ENCODE measurements at regions not wholly inside any gene's neighbourhood (a gene's known extent, or its start where the extent isn't known, plus 50 kb on each side); places are given as distances from the start of the nearest gene placed in this dataset.

- TF ChIP-seq, protein P1, sequence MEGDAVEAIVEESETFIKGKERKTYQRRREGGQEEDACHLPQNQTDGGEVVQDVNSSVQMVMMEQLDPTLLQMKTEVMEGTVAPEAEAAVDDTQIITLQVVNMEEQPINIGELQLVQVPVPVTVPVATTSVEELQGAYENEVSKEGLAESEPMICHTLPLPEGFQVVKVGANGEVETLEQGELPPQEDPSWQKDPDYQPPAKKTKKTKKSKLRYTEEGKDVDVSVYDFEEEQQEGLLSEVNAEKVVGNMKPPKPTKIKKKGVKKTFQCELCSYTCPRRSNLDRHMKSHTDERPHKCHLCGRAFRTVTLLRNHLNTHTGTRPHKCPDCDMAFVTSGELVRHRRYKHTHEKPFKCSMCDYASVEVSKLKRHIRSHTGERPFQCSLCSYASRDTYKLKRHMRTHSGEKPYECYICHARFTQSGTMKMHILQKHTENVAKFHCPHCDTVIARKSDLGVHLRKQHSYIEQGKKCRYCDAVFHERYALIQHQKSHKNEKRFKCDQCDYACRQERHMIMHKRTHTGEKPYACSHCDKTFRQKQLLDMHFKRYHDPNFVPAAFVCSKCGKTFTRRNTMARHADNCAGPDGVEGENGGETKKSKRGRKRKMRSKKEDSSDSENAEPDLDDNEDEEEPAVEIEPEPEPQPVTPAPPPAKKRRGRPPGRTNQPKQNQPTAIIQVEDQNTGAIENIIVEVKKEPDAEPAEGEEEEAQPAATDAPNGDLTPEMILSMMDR (IDR thresholded peaks at IDR 0.05): no peak
- no peak for TF ChIP-seq POLR2AphosphoS5 (IDR thresholded peaks at IDR 0.05; ENCODE audit: low read depth, low read length)
These were observed 216.5 kb upstream of the ZC3H15 start for GRCh38 chr2:186269536-186269935.

All from Panc1 (cell line).